ENCODE measurements at regions not wholly inside any gene's neighbourhood (a gene's known extent, or its start where the extent isn't known, plus 50 kb on each side); places are given as distances from the start of the nearest gene placed in this dataset.

GRCh38 chr7:108863227-108863848, 293.7 kb downstream of the DNAJB9 start:
- TF ChIP-seq FOXA2 (IDR thresholded peaks at IDR 0.05) (no peak), JUND (IDR thresholded peaks at IDR 0.05) (no peak), CTCF (IDR thresholded peaks at IDR 0.05; ENCODE audit: low read depth, low read length, missing input control) (no peak), FOXA1 (IDR thresholded peaks at IDR 0.05) (no peak), MAX (IDR thresholded peaks at IDR 0.05) (no peak), RAD21 (IDR thresholded peaks at IDR 0.05) (no peak), GABPA (IDR thresholded peaks at IDR 0.05 in 1 of 2, conservative IDR thresholded peaks at IDR 0.05 in 1 of 2) (no peak), ATF3 (IDR thresholded peaks at IDR 0.05) (no peak)

All from liver (tissue), 3 donors.